ENCODE measurements at regions not wholly inside any gene's neighbourhood (a gene's known extent, or its start where the extent isn't known, plus 50 kb on each side); places are given as distances from the start of the nearest gene placed in this dataset.
"Not testable (repeated sequence)": the region's sequence is repeated elsewhere in the genome, so short reads cannot be mapped to it uniquely, and the experiment has no call there.

GRCh38 chr2:167332358-167332757 lies 444.1 kb downstream of the XIRP2 start:
- intact Hi-C loops (cut with DNase I), result no loop called here
- Histone ChIP-seq H3K4me1 (ENCODE audit: insufficient read depth) (no peaks in the 10 kb centered on the region), H3K27ac (no peak overlapping the region), H3K9me3 (peaks cover 0 to 5% of the 10 kb centered on the region in 2 donors), H3K27me3 (no peaks in the 10 kb centered on the region), H3K4me3 (no peak overlapping the region), H3K36me3 (no peaks in the 10 kb centered on the region)
- TF ChIP-seq EP300 (IDR thresholded peaks at IDR 0.05) (no peak), CTCF (IDR thresholded peaks at IDR 0.05) (no peak), POLR2A (IDR thresholded peaks at IDR 0.05) (no peak)
- 73 to 78% (median 77%) methylated on average over 2 of the region's 2 CpGs for WGBS, 3 donors
- DNase-seq, result no peak

DNA sequence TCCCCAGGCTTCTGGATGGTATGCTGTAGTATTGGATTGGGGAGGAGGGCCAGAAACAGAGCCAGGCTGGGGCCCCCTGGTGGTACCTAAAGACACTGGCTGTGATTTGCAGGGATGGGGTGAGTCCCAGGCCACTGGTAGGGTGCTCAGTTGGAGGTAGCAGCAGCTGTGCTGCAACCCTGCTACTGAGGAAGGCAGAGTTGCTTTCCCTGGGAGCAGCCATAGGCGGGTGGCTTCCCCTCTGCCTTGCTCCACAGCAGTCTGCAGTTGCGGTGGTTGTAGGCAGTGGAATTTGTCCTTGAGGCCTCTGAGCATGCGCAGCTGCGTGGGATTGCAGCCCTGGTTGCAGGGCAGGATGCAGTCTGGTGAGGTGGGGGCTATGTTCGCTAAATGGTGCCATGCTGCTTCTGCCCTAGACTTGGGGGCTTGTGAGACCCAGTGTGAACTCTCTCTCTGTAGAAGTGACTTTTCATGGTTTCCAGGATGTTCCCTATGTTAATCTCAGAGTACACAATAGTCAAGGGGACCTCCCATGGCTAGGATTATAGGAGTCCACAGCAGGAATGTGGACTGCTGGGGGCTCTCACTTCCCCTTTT lies 443.5 kb downstream of the XIRP2 start:
- 40 to 48% (median 48%) methylated on average over 5 of the region's 5 CpGs for WGBS, 3 donors
- no peak for DNase-seq
- no peaks in the 10 kb centered on the region for H3K27me3 ChIP-seq
- H3K27ac ChIP-seq, result no peak overlapping the region
- H3K9me3 ChIP-seq, result peaks cover 0 to 5% of the 10 kb centered on the region in 2 donors
- H3K4me3 ChIP-seq, result no peak overlapping the region
- H3K4me1 ChIP-seq (ENCODE audit: insufficient read depth), result no peaks in the 10 kb centered on the region
- no peaks in the 10 kb centered on the region for H3K36me3 ChIP-seq
- intact Hi-C loops (cut with DNase I), result no loop called here
- TF ChIP-seq EP300 (IDR thresholded peaks at IDR 0.05) (no peak), POLR2A (IDR thresholded peaks at IDR 0.05) (no peak), CTCF (IDR thresholded peaks at IDR 0.05) (no peak)

DNA sequence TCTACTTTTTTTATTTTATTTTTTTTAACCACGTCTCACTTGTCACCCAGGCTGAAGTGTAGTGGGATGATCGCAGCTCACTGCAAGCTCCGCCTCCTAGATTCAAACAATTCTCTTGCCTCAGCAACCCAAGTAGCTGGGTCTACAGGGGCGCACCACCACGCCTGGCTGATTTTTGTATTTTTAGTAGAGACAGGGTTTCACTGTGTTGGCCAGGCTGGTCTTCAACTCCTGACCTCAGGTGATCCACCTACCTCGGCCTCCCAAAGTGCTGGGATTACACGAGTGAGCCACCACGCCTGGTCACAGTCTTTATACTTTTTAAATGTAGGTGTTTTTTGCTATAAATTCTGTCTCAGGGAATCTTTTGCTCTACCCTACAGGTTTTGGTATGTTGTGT lies 440.5 kb downstream of the XIRP2 start:
- not testable (repeated sequence) for H3K4me1 ChIP-seq (ENCODE audit: insufficient read depth); H3K36me3 ChIP-seq; H3K9me3 ChIP-seq; H3K27ac ChIP-seq; H3K27me3 ChIP-seq; H3K4me3 ChIP-seq; DNase-seq
- WGBS, 3 donors, result 92 to 96% (median 96%) methylated on average over 8 of the region's 8 CpGs
- intact Hi-C loops (cut with DNase I), result loop anchor here in 1 of 4 donors (10.0 kb wide), 1 partner anchor 184 kb away; no protein-coding TSS in a partner anchor

- H3K9me3 ChIP-seq, result no peaks in the 10 kb centered on the region
- WGBS, 3 donors, result 46 to 65% (median 58%) methylated on average over 2 of the region's 2 CpGs
- no peak overlapping the region for H3K4me3 ChIP-seq
- TF ChIP-seq EP300 (IDR thresholded peaks at IDR 0.05) (no peak), POLR2A (IDR thresholded peaks at IDR 0.05) (no peak), CTCF (IDR thresholded peaks at IDR 0.05) (no peak)
- H3K27ac ChIP-seq, result no peak overlapping the region
- no peaks in the 10 kb centered on the region for H3K27me3 ChIP-seq
- H3K36me3 ChIP-seq, result no peaks in the 10 kb centered on the region
- no peaks in the 10 kb centered on the region for H3K4me1 ChIP-seq (ENCODE audit: insufficient read depth)
- DNase-seq, result no peak
- intact Hi-C loops (cut with DNase I), result loop anchor here in 1 of 4 donors (10.0 kb wide), 1 partner anchor 178 kb away; no protein-coding TSS in a partner anchor
Measured at GRCh38 chr2:167322795-167323194, 434.5 kb downstream of the XIRP2 start.

DNA sequence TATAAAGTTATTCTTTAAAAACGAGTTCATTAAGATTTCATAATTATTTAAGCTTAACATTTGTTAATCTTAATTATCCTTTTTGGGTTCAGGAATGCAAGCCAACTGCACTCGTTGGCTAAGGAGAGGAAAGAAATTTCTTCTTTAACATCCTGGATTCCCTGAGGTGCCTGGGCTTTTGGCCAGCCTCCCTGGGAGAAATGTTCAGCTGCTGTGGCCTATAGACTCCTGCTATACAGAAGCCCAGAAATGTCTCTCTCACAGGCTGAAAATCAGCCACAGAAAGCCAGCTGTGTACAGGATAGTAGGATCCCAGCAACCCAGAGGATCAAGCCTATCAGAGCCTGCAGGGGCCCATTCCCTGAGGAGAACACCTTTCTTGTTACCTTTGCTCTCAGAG lies 430.3 kb downstream of the XIRP2 start:
- DNase-seq, result no peak
- TF ChIP-seq EP300 (IDR thresholded peaks at IDR 0.05) (no peak), CTCF (IDR thresholded peaks at IDR 0.05) (no peak), POLR2A (IDR thresholded peaks at IDR 0.05) (no peak)
- Histone ChIP-seq H3K36me3 (no peaks in the 10 kb centered on the region), H3K9me3 (no peaks in the 10 kb centered on the region), H3K4me3 (no peak overlapping the region), H3K27me3 (no peaks in the 10 kb centered on the region), H3K27ac (no peak overlapping the region), H3K4me1 (ENCODE audit: insufficient read depth) (no peaks in the 10 kb centered on the region)
- 36 to 46% (median 45%) methylated on average over 2 of the region's 2 CpGs for WGBS, 3 donors
- intact Hi-C loops (cut with DNase I), result no loop called here
